NCI-H345 (cell line): ENCODE measurements at regions not wholly inside any gene's neighbourhood (a gene's known extent, or its start where the extent isn't known, plus 50 kb on each side); places are given as distances from the start of the nearest gene placed in this dataset.
A peak's percentile ranks its signal among the peaks of the same experiment; 100 is the strongest.

Source experiments
- DNase-seq: peaks from one replicate; lab custom pipeline; 2025; lab: John Stamatoyannopoulos, UW

DNA sequence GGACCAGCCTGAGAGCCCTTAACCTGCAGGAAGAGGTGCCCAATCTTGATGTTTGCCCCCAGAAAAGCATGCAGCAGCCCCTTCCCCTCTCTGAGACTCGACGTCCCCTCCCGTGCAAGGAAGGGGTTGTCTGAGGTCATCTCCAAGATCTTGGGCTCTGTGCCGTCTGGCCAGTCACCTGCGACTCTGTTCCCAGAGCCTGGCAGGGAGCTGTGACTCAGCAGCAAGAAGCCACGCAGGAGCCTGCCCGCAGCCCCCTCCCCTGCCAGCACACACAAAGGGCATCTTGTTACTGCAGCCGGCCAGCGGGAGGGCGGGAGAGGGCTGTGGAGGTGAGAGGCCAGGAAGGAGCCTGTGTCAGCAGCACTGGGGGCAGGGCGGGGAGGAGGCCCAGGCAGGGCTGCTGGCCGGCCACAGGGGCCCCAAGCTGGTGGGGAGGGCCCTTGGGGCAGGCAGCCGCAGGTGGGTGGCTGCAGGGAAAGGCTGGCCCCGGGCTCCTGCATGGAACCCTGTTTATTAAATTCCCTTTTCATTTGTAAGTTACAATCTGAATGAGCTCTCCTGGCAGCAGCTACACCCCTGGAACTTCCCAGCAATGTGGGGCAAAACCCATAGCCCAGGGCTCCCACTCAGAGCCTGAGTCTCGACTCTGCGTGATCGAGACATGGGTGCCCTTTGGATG is 103.7 kb upstream of the ZMIZ1 start:
- DNase-seq: peak; percentile 17

DNA sequence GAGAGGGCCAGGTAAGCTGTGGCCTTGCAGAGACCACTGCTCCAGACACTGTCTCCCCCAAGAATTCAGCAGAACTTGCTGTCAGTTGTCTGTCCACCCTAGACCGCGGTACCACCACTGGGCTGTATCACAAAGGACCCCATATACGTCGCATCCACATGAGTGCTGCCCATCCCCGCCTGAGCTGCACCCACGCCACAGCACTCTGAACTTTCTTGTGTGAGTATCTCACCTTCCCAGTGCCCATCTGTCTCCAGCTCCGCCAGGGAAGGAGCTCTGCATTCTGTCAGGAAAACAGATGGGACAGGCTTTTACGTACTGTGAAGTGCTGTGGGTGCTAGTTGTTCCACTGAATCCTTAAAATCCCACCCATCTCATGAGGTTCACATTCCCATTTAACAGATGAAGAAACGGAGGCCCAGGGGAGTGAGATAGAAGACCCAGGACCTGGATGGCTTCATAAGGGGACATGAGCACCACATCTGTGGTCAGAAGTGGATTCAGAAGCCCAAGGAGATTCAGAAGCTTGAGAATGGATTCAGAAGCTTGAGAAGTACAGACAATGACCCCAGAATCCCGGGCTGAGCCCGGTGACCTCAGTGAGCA is 102.5 kb upstream of the ZMIZ1 start:
- no peak for DNase-seq

DNA sequence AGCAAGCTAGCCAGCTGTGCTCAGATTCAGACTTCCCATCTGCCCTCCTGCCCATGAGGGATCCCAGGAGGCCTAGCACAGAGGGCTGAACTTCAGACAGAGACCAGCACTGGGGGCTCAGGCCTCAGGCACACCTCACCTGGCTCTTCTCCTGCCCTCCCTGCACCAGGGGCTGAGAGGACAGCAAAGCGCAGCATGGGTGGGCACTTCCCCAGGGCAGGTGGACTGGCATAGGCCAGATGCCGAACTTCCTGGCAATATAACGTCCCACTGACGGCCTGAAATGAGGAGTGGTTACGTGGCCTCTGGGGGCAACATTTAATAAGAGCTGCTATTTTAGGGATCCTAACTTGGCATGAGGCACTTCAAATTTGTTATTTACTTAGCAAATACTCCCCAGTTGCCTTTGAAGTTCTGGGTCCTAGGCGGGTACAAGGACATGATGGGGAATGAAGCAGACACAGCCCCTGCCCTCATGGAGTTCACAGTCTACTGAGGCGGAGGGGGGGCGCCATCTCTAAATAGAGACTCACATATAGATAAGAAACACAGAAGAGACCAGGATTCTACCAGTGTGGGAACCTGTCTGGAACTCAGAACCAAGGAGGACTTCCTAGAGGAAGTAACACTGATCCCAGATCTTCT is 101.8 kb upstream of the ZMIZ1 start:
- DNase-seq: no peak

DNA sequence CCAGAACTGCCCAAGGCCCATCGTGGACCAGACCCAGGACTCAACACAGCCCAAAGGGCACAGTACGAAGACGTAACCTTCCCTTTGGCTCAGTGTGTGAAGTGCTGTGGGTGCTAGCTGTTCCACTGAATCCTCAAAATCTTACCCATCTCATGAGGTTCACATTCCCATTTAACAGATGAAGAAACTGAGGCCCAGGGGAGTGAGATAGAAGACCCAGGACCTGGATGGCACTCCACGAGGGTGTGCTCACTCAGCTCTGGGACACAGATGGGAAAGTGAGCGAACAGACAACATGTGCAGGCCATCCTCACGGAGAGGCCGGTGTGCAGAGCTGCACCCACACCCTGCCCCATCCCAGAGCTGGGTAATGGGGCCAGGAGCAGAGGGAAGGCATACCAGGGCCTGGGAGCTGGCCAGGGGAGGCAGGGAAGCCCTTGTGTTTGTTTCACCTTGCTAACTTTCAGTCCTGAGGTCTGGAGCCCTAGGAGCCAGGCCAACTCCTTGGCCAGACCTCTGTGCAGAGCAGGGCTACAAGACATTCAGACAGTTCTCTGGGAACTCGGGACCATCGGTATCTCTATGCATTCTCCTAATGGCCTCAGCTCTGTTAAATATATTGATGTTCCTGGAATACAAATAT is 100.3 kb upstream of the ZMIZ1 start:
- no peak for DNase-seq

DNA sequence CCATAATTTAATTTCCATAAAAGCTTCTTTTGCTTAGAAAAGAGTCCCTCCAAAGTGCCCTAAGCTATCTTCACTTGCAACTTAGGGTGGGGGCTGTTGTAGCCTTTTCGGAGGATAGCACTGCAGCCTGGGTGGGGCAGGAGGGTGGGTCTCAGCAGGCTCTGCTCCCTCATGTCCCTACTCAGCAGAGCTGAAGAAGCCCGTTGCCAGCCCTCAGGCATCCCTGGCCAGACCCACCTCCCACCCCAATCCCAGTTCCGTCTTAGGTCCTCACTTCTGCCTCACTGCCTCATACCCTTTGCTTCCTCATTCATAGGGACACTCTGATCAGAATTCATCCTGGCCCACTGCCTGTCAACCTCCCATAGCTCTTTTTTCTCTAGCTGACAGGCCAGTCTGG is 99.8 kb upstream of the ZMIZ1 start:
- no peak for DNase-seq

DNA sequence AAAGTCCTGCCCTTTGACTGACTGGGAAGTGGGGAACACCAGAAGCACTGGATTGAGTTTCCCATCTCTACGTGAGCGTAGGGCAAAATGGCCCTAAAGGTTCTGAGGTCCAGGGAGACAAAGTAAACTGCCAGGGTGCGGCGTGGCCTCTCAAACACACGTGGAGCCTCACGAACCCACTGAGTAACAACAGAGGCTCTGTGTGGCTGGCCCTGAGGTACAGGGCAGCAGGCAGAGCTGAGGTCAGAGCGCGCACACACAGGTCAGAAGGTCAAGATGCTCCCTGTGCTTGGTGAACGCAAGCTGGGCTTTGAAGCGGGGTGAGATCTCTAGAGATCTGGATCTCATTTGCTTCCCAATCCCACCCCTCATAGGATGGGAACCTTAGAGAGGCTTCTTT is 99.0 kb upstream of the ZMIZ1 start:
- no peak for DNase-seq

DNA sequence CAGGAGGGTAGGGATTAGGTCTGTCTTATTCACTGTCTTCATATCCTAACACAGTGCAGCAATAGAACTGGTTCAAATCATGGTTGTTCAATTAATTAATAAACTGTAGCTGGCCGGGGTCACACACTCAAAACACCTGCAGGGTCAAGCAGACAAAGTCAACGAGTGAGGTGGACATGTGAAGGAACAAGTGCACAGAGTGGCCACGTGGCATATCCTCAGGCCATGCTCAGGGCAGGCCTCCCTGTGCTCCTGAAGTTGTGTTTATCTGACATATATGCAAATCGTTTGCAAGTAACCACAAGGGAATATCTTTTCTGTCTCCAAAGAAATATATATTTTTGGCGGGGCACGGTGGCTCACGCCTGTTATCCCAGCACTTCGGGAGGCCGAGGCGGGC is 98.5 kb upstream of the ZMIZ1 start:
- DNase-seq: no peak

DNA sequence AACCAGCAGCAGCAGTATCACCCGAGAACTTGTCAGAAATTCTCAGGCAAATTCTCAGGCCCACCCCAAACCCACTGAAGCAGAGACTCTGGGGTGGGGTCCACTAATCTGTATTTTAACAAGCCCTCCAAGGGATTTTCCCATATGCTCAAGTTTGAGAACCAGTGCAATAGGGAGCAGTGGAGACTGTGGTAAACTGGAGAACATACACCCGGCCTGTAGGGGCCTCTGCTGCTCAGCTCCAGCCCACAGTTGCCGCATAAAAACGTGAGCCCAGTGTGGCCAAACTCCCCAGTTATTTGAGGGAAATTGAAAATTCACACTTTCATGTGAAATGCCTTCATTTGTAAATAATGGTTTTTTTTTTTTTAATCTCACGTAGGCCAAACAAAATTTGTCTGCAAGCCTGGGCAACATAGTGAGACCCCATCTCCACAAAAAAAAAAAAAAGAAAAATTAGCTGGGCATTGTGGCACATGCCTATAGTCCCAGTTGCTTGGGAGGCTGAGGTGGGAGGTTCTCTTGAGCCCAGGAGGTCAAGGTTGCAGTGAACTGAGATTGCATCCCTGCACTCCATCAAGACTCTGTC is 97.6 kb upstream of the ZMIZ1 start:
- DNase-seq: no peak

DNA sequence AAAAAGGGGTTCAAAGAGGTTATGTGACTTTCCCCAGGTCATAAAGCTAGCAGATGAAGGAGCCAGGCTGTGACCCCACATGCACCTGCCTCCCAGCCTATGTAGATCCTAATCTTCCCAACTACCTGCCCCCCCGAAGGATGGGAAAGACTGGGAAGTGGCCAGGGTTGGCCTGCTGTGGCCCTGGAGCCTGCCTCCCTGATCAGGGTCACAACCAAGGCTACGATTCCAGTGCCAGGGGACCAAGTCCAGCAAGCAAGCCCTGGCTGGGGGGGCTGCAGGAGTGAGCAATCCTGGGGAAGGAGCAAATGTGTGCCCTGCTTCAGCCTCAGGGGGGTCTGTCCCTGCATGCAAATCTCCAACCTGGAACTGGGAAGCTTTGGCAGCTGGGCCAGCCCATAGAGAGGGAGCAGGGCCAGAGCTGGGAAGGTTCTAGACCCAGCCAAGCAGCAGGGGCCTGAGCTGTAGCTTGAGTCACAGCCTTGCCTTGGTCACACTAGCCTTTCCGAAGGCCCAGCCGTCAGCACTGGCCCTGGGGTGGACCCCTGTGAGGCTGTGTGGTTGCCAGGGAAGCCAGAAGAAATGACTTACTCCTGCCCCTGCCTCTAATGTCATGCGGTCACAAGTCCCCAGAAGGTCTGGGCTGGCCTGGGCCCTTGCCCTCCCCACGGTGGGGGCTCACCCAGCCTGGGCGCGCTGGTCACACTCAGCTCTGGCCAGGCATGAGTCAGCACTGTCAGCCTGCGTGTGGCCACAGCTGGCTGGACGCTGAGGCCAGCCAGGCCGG is 96.4 kb upstream of the ZMIZ1 start:
- no peak for DNase-seq

DNA sequence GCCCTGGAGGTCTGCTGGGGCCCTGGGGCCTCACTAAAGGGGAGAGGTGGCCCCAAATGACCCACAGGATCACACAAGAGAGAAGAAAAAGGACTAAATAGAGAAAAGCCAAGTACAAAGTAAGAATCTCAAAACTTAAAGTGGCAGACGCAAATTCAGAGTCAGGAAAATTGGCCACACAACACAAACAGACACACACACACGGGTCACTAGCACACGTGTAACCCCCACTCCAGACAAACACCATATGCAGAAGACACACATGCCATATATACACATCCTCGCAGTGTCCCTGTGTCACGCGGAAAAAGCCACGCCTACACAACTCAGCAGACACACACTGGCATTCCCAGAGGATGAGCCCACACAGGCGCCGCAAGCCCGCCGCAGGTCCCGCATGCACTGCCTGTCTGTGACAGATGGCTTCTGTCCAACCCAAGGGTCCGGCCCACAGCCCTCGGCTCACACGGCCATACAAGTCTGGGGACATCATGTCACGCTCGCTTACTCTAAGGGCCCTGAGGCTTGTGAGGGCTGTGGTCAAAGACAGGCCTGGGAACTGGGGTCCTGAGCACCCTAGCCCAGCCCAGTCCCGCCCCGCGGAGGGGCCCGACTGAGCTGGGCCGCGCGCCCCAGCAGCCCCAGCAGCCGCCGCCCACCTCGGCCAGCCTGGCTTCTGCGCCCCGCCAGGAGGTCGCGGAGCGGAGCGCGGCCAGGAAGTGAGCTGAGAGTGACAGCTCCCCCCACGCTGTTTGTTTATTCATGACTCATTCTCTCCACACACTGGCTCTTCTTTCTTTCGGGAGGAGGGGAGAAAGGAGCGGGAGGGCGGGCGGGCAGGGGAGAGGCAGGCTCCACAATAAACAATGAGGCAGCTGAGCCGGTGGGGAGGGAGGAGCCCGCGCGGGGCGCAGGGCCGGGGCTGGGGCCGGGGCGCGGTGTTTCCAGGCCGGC is 95.5 kb upstream of the ZMIZ1 start:
- peak; percentile 87 for DNase-seq

DNA sequence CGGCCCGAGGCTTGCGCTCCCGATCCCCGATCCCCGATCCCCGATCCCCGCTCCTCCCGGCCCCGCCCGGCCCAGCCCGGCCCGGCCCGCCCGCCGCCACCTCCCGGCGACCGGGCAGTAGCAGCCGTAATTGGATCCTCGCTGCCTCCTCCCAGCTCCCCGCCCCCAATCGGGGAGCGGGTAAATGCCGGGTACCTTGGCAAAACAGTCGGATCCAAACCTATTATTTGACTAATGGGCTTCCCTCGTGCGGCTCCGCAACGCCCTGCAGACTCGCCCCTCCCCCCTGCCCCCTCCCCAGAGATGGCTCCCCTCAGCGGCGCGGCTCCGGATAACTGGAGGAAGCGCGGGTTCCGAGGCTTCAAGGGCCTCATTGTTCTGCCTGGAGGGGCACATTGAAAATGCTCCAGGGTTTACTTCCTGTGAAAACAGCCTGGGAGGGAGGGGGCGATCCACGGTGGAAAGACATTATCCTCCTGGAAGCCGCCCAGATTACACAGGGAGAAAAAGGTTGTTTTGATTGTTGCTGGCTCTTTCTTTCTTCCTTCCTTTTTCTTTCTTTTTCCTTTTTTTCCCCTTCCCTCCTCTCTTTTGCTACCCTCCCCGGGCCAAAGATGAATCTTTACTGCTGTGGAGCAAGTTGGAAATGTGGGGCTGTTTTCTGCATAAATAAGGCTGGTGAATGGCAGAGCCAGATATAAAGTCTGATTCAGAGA is 94.7 kb upstream of the ZMIZ1 start:
- DNase-seq: peak; percentile 90

DNA sequence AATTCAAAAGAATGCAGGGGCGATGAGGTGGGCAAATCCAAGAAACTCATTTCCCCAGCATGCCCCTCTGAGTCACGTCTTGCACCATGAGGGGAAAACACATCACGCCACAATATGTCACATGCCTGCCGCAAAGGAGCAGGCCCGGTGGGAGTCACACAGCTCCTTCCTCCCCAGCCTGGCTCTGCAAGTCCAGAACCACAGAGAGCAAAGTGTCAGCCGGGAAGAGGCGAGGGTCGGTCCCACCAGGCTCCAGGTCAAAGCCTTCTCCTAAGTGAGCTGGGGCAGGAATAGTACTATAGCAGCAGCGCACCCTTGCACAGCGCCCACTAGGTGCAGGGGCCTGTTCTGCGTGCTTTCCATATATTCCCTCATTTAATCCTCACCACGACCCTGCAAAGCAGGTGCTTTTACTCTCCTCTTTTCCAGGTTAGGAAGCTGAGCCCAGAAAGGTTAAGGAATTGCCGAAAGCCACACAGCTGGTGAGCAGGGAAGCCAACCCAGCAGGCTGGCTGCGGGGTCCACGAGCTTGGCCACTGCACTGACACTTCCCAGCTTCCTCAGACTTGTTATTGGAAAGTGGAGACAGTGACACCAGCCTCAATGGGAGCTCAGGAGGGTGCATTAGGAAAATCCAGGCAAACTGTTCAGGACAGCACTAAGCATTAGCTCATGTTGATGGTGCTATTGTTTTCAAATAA is 94.0 kb upstream of the ZMIZ1 start:
- peak; percentile 7 for DNase-seq

DNA sequence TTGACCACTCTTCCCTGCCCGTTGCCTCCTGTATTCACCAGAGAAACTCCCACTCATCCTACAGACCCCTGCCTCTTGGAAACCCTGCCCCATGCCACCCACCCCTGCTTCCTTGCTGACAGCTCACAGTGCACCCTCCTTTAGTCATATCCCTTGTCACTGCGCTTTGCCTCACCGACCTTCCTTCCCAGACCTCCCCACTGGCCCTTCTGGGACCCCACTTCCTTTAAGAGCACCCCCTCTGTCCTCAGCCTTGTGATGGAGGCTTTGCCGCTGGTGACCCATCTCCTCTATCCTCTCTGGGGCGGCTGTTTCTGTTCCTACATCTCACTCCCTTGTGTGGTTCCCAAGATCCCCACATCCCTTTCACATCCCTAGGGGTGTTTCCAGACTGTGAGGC is 92.8 kb upstream of the ZMIZ1 start:
- DNase-seq: no peak

DNA sequence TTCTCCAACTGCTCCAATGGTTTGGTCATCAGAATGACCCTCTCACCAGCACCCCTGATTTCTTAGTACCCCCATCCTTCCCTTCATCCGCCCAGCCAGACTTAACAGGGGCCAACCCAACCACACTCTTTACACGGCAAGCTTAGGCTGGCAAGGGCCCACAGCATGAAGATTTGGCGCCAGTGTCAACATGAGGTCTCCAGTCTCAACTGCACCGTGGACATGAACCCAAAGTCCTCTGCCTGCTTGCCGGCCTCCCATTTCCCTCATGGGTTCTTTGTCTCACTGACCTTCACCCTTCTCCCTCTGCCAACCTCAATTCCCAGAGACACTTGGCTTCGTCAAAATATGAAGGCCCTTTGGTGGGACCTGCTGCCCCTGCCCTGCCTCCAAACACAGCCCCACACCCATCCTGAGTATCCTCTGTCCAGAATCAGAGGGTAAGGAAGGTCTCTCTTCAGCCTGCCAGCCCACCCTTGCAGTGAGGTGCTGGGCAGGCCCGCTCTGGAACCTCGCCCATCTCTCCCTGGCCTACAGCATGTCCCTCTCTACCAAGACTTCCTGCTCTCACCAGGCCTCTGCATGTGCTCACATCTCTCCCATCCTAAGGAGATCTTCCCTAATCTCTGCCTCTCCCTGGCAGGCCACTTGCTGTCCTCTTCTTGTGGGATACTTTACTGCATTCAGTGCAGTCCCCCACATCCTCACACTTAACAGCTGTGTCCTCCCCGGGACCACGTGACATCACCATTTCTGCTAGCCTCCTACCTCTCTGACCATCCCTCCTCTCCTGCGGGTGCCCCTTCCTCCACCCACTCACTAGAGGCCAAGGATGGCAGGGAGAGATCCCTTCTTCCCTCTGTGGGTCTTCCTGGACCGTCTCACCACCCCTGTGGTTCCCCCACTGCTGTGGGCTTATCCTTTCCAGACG is 91.7 kb upstream of the ZMIZ1 start:
- no peak for DNase-seq

DNA sequence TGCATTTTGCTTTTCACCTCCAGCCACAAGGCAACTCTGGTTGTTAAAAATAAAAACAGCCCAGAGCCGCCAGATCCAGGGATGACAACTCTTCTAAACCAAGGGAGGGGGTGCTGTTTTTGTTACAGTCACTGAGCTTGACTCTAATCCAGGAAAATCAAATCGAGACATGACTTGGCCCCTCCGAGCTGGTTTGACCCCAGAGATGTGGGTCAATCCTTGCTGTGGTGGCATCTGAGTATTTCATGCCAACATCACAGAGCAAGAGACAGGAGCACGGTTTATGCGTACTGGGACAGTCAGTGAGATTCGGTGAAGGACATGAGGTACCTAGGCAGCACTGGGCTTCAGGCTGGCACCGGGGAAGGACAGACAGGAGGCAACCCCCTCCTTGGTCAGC is 88.8 kb upstream of the ZMIZ1 start:
- DNase-seq: no peak

DNA sequence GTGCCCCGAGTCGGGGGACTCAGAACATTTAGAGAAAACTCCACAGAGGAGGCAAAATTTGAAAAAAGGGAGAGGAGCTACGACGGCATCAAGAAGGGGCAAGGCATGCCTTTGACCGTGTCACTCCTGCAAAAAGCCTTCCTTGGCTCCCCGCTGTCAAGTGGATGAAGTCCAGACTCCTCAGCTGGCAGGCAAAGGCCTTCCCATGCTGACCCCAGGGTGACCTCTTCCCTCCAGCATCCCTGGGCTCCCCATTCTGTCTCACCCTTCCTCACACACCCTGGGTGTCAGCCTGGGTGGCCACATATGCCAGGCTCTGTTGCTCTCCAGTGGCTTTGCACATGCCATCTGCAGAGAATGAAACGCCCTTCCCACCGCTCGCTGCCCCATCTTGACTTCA is 88.4 kb upstream of the ZMIZ1 start:
- no peak for DNase-seq

DNA sequence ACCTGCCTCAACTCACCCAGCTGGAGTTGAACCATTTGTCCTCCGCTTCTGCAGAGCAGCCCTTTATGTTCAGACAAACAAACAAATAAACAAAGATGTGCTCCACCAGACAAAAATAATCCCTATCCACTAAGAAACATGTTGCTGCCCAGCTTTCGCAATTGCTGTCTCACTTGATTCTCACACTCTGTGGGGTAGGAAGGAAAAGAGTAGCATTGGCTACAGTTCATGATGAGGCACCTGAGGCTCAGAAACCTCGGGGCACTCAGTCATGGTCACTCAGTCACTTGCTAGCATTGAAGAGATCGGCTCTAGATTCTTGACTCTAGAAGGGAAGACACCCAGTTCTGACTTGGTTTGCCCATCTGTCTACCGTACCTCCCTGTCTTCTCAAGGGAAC is 88.0 kb upstream of the ZMIZ1 start:
- no peak for DNase-seq

DNA sequence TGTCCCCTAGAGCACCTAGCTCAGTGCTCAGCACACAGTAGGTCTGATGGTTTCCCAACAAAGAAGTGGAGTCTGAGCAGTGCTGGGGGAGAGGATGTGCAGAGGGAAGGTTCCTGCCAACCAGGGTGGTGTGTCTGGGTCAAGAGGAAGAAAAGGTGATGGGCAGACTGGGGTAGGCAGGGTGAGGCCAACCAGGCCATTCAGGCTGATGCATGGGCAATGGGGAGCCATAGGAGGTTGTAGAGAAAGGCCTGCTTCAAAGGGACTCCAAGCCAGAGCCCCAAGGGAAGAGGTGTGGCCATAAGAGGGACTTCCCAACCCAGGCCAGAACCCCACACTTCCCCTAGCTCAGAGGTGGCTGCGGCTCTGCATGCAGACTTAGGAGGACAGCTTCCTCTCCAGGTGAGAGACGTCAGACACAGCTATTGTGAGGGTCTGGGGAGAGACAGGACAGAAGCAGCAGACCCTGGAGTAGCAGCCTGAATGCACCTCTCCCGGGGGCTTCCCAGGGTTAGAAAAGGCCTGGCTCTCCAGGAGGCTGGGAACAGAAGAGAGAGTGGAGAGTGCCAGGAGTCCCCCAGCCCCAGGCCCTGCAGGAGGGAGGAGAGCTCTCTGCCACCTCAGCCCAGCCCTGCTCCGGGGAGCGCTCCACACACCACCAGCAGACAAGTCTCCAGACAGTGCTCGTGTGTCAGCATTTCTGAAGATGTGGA is 87.4 kb upstream of the ZMIZ1 start:
- no peak for DNase-seq
